H1 (cell line): ENCODE measurements at regions not wholly inside any gene's neighbourhood (a gene's known extent, or its start where the extent isn't known, plus 50 kb on each side); places are given as distances from the start of the nearest gene placed in this dataset.

Experiments
- CTCF ChIA-PET: fragments of 300-600 bp; sonication (Branson Sonifier 250); formaldehyde crosslinking; loops from one replicate; lab custom pipeline; 2021; ENCODE audit not compliant: partially characterized antibody; lab: Charles Lee
- POLR2A ChIA-PET: fragments of 300-600 bp; sonication (Branson Sonifier 250); formaldehyde crosslinking; loops from one replicate; lab custom pipeline; 2021; ENCODE audit warnings: inconsistent platforms; ENCODE audit not compliant: partially characterized antibody; lab: Charles Lee
- DNase-seq, 2 experiments: peaks; one replicate each; pipeline versions ENCODE4 v3.0.0 to v3.0.0-alpha.2; 2010 to 2022; ENCODE audit warnings: low spot score in 2 of 2, low read depth in 1 of 2, mixed read lengths in 1 of 2
- FAIRE-seq: peaks from 2 replicates; lab custom pipeline; 2011; peaks lifted over from hg19 to GRCh38; lab: Jason Lieb, UNC
- H2AFZ ChIP-seq: 2 replicates; pipeline ENCODE4 v1.8.1; 2012; ENCODE audit warnings: low read length, inconsistent platforms
- H2AK5ac ChIP-seq: 2 replicates; pipeline ENCODE4 v1.6.1; 2013; ENCODE audit warnings: low read depth, low read length
- H2BK120ac ChIP-seq: replicated peaks from 2 replicates; pipeline ENCODE3; 2013; ENCODE audit warnings: low read depth, low read length, inconsistent platforms
- H2BK12ac ChIP-seq: 2 replicates; pipeline ENCODE4 v1.6.1; 2013; ENCODE audit warnings: low read depth, low read length
- H2BK15ac ChIP-seq: 2 replicates; pipeline ENCODE4 v1.6.1; 2013; ENCODE audit warnings: low read length
- H2BK20ac ChIP-seq: 2 replicates; pipeline ENCODE4 v1.6.1; 2013; ENCODE audit warnings: low read length
- H2BK5ac ChIP-seq: 2 replicates; pipeline ENCODE4 v1.6.1; 2013; ENCODE audit warnings: low read depth, low read length
- H3K14ac ChIP-seq: 2 replicates; pipeline ENCODE4 v1.6.1; 2013; ENCODE audit warnings: inconsistent platforms; ENCODE audit not compliant: insufficient read length
- H3K18ac ChIP-seq: 2 replicates; pipeline ENCODE4 v1.6.1; 2013; ENCODE audit warnings: low read length; ENCODE audit errors: extremely low read depth
- H3K23ac ChIP-seq: 2 replicates; pipeline ENCODE4 v1.6.1; 2013; ENCODE audit warnings: inconsistent platforms; ENCODE audit not compliant: insufficient read length
- H3K23me2 ChIP-seq: 2 replicates; pipeline ENCODE4 v1.6.1; 2013; ENCODE audit warnings: low read depth, low read length
- H3K27ac ChIP-seq: 2 replicates; pipeline ENCODE4 v1.6.1; 2011; ENCODE audit warnings: low read depth, low read length, inconsistent platforms
- H3K27me3 ChIP-seq, 4 experiments: replicated peaks in 1 of 4; 1 replicate in 1 of 4; 2 replicates in 3 of 4; pipeline versions ENCODE4 v1.6.1 to v1.8.1; 2011 to 2013; ENCODE audit warnings: low read length in 3 of 4, mild to moderate bottlenecking in 3 of 4, inconsistent platforms in 2 of 4, mixed read lengths in 2 of 4, moderate library complexity in 1 of 4; ENCODE audit not compliant: control insufficient read depth in 3 of 4, insufficient read depth in 3 of 4; ENCODE audit errors: extremely low read depth in 1 of 4
- H3K36me3 ChIP-seq, 4 experiments: 2 replicates each; pipeline versions ENCODE4 v1.6.1 to v1.8.1; 2011 to 2013; ENCODE audit warnings: mild to moderate bottlenecking in 4 of 4, low read length in 3 of 4, moderate library complexity in 2 of 4, control low read depth in 1 of 4, inconsistent platforms in 1 of 4; ENCODE audit not compliant: insufficient read depth in 4 of 4, control insufficient read depth in 2 of 4
- H3K4ac ChIP-seq: replicated peaks from 2 replicates; pipeline ENCODE3; 2013; ENCODE audit warnings: low read length, low read depth, mixed read lengths, inconsistent platforms; ENCODE audit not compliant: insufficient read length
- H3K4me1 ChIP-seq, 4 experiments: replicated peaks in 1 of 4; 1 replicate in 1 of 4; 2 replicates in 3 of 4; pipeline versions ENCODE4 v1.6.1 to v1.8.1; 2011 to 2013; ENCODE audit warnings: low read length in 3 of 4, inconsistent platforms in 2 of 4, mixed read lengths in 1 of 4; ENCODE audit not compliant: insufficient read depth in 4 of 4, control insufficient read depth in 3 of 4
- H3K4me2 ChIP-seq, 2 experiments: 2 replicates each; pipeline versions ENCODE4 v1.6.1 to v1.8.1; 2011 to 2013; ENCODE audit warnings: low read depth in 2 of 2, low read length in 2 of 2, control low read depth in 1 of 2, inconsistent platforms in 1 of 2, mild to moderate bottlenecking in 1 of 2; ENCODE audit not compliant: insufficient read depth in 1 of 2
- H3K4me3 ChIP-seq, 4 experiments: fragments of 200-600, 300-600 bp in 1 of 4; sonication (generic), shearing (Covaris generic), sonication (Bioruptor Twin) in 1 of 4; 2 replicates each; pipeline versions ENCODE4 v1.5.1 to v1.8.1; 2011 to 2016; ENCODE audit warnings: low read length in 4 of 4, low read depth in 3 of 4, control low read depth in 2 of 4, inconsistent platforms in 2 of 4, mild to moderate bottlenecking in 2 of 4, mixed read lengths in 1 of 4, moderate library complexity in 1 of 4; ENCODE audit not compliant: insufficient read depth in 2 of 4; ENCODE audit errors: extremely low read depth in 1 of 4
- H3K56ac ChIP-seq: replicated peaks from 2 replicates; pipeline ENCODE3; 2013; ENCODE audit warnings: low read depth, mild to moderate bottlenecking, mixed read lengths, low read length, inconsistent platforms; ENCODE audit not compliant: insufficient read length
- H3K79me1 ChIP-seq: 2 replicates; pipeline ENCODE4 v1.6.1; 2013; ENCODE audit warnings: low read depth, low read length, control low read depth
- H3K79me2 ChIP-seq, 2 experiments: 2 replicates each; pipeline versions ENCODE4 v1.6.1 to v1.8.1; 2012 to 2013; ENCODE audit warnings: low read length in 2 of 2, mild to moderate bottlenecking in 2 of 2, inconsistent platforms in 1 of 2; ENCODE audit not compliant: insufficient read depth in 2 of 2, control insufficient read depth in 1 of 2
- H3K9ac ChIP-seq, 4 experiments: replicated peaks in 1 of 4; 1 replicate in 1 of 4; 2 replicates in 3 of 4; pipeline versions ENCODE4 v1.6.1 to v1.8.1; 2011 to 2013; ENCODE audit warnings: low read depth in 3 of 4, low read length in 3 of 4, control low read depth in 2 of 4, mild to moderate bottlenecking in 2 of 4, moderate library complexity in 2 of 4, inconsistent platforms in 1 of 4; ENCODE audit errors: extremely low read depth in 1 of 4
- H3K9me3 ChIP-seq, 2 experiments: 2 replicates each; pipeline versions ENCODE4 v1.6.1 to v1.8.1; 2012 to 2013; ENCODE audit warnings: mild to moderate bottlenecking in 2 of 2, moderate library complexity in 2 of 2, control low read depth in 1 of 2, inconsistent platforms in 1 of 2, low read depth in 1 of 2, low read length in 1 of 2, mixed read lengths in 1 of 2; ENCODE audit not compliant: insufficient read depth in 2 of 2
- H4K20me1 ChIP-seq, 2 experiments: replicated peaks in 1 of 2; 2 replicates each; pipeline versions ENCODE3 to v1.8.1; 2011 to 2013; ENCODE audit warnings: inconsistent platforms in 2 of 2, low read length in 2 of 2, mild to moderate bottlenecking in 1 of 2; ENCODE audit not compliant: insufficient read depth in 2 of 2, control insufficient read depth in 1 of 2
- H4K5ac ChIP-seq: 2 replicates; pipeline ENCODE4 v1.6.1; 2013; ENCODE audit warnings: low read length, low read depth, mixed read lengths, inconsistent platforms; ENCODE audit not compliant: insufficient read length
- H4K8ac ChIP-seq: 2 replicates; pipeline ENCODE4 v1.8.0; 2013; ENCODE audit warnings: mild to moderate bottlenecking, moderate library complexity, low read length, inconsistent platforms; ENCODE audit not compliant: insufficient read depth; ENCODE audit errors: extremely low read depth
- H4K91ac ChIP-seq: replicated peaks from 2 replicates; pipeline ENCODE3; 2013; ENCODE audit warnings: low read length, mixed read lengths, inconsistent platforms; ENCODE audit not compliant: insufficient read length
- ASH2L ChIP-seq: fragments of 200-600, 300-600 bp; sonication (generic); IDR thresholded peaks from one replicate; pipeline ENCODE4 v1.7.1; 2017; ENCODE audit warnings: low read length
- BACH1 ChIP-seq: IDR thresholded peaks from 2 replicates; pipeline ENCODE4 v1.6.1; 2012; ENCODE audit warnings: low read length, improper control_type of control experiment
- JUN ChIP-seq: IDR thresholded peaks from 2 replicates; pipeline ENCODE4 v1.6.1; 2011; ENCODE audit warnings: low read depth, mild to moderate bottlenecking, improper control_type of control experiment, low read length
- KDM4A ChIP-seq: IDR thresholded peaks from one replicate; pipeline ENCODE4 v1.7.1; 2012; ENCODE audit warnings: low read depth, mild to moderate bottlenecking, moderate library complexity, low read length, inconsistent platforms; ENCODE audit not compliant: severe bottlenecking
- NANOG ChIP-seq: IDR thresholded peaks from 2 replicates; pipeline ENCODE4 v1.6.1; 2011; ENCODE audit warnings: low read length, low read depth, mild to moderate bottlenecking, inconsistent platforms; ENCODE audit not compliant: insufficient read depth, poor library complexity, severe bottlenecking
- NRF1 ChIP-seq: IDR thresholded peaks from 2 replicates; pipeline ENCODE4 v1.6.1; 2011; ENCODE audit warnings: mild to moderate bottlenecking, low read depth, low read length, improper control_type of control experiment
- RAD21 ChIP-seq, 2 experiments: IDR thresholded peaks in 1 of 2; conservative IDR thresholded peaks in 1 of 2; 2 replicates each; pipeline ENCODE4 v1.6.1; 2011; ENCODE audit warnings: low read depth in 2 of 2, low read length in 2 of 2, improper control_type of control experiment in 1 of 2, inconsistent platforms in 1 of 2, mild to moderate bottlenecking in 1 of 2, moderate library complexity in 1 of 2
- RBBP5 ChIP-seq: IDR thresholded peaks from 2 replicates; pipeline ENCODE4 v1.7.1; 2012; ENCODE audit warnings: low read depth, mild to moderate bottlenecking, inconsistent platforms, low read length, moderate library complexity, borderline replicate concordance
- RFX5 ChIP-seq: IDR thresholded peaks from 2 replicates; pipeline ENCODE4 v1.6.1; 2011; ENCODE audit warnings: low read depth, low read length, improper control_type of control experiment, borderline replicate concordance
- SIN3A ChIP-seq, 2 experiments: IDR thresholded peaks in 1 of 2; conservative IDR thresholded peaks in 1 of 2; 2 replicates each; pipeline ENCODE4 v1.6.1; 2011 to 2012; ENCODE audit warnings: low read length in 2 of 2, improper control_type of control experiment in 1 of 2, low read depth in 1 of 2, mild to moderate bottlenecking in 1 of 2
- SUZ12 ChIP-seq: fragments of 200-600 bp; sonication (generic); IDR thresholded peaks from 2 replicates; pipeline ENCODE4 v1.6.1; 2012; ENCODE audit warnings: mild to moderate bottlenecking, inconsistent platforms, low read length, moderate library complexity, mixed read lengths
- TEAD4 ChIP-seq: IDR thresholded peaks from 2 replicates; pipeline ENCODE4 v1.6.1; 2012; ENCODE audit warnings: low read depth, low read length, inconsistent platforms, mixed read lengths
- WGBS, 2 experiments: shearing (Covaris generic) in 1 of 2; methylation state at CpG; one replicate each; pipeline versions ENCODE4 v1.1.6 to v1.1.7; 2013 to 2015; ENCODE audit warnings: low lambda C conversion rate in 2 of 2, mixed read lengths in 2 of 2, inconsistent platforms in 1 of 2, low coverage in 1 of 2, missing lambda C conversion rate in 1 of 2; ENCODE audit not compliant: insufficient replicate concordance in 2 of 2, insufficient coverage in 1 of 2, insufficient read length in 1 of 2; ENCODE audit errors: extremely low coverage in 1 of 2, missing lambda C conversion rate in 1 of 2; 5-methylcytosine and 5-hydroxymethylcytosine counted together

- Histone ChIP-seq H2BK20ac (no peak overlapping the region), H2BK120ac (no peak overlapping the region), H2BK12ac (no peak overlapping the region), H3K4me2 (no peak overlapping the region), H3K36me3 (no peaks in the 10 kb centered on the region; a peak in 2 of 8 replicates), H3K4me1 (peaks cover 0 to 9% (median 3%) of the 10 kb centered on the region in 4 experiments; a peak in 4 of 7 replicates), H3K79me1 (no peaks in the 10 kb centered on the region), H4K91ac (no peak overlapping the region), H3K23me2 (no peaks in the 10 kb centered on the region; the same call in 1 of the 2 replicates), H2AFZ (no peak overlapping the region), H3K27me3 (peaks cover 0 to 6% (median 0%) of the 10 kb centered on the region in 4 experiments; a peak in 2 of 7 replicates), H3K9ac (no peak overlapping the region), H3K18ac (no peak overlapping the region), H3K56ac (no peak overlapping the region), H4K5ac (no peak overlapping the region), H3K14ac (no peak overlapping the region), H2AK5ac (no peak overlapping the region), H3K79me2 (no peaks in the 10 kb centered on the region), H3K23ac (no peak overlapping the region), H3K9me3 (no peaks in the 10 kb centered on the region), H4K20me1 (peaks cover 0 to 3% of the 10 kb centered on the region in 2 experiments), H3K4me3 (no peak overlapping the region), H2BK5ac (no peak overlapping the region), H3K27ac (no peak overlapping the region), H4K8ac (no peak overlapping the region), H2BK15ac (no peak overlapping the region), H3K4ac (no peak overlapping the region)
- POLR2A ChIA-PET: no interaction called here
- WGBS, 2 experiments: 92% methylated on average over 6 of the region's 6 CpGs; no CpG with 5 or more reads in 1 of the 2 experiments
- DNase-seq: no peak
- TF ChIP-seq NANOG (no peak), SIN3A (conservative IDR thresholded peaks at IDR 0.05 in 1 of 2, IDR thresholded peaks at IDR 0.05 in 1 of 2; ENCODE audit: low read depth in 1 of 2, low read length in 2 of 2) (no peak), KDM4A (no peak), RFX5 (no peak), NRF1 (no peak), ASH2L (no peak), SUZ12 (no peak), JUN (no peak), RBBP5 (no peak), RAD21 (IDR thresholded peaks at IDR 0.05 in 1 of 2, conservative IDR thresholded peaks at IDR 0.05 in 1 of 2; ENCODE audit: low read depth in 2 of 2, low read length in 2 of 2) (no peak), BACH1 (no peak), TEAD4 (no peak)
- FAIRE-seq: no peak
- CTCF ChIA-PET: interaction anchor here (1.1 to 10.8 kb wide), 7 partner anchors 16 to 154 kb away, joined by 3 to 90 read pairs (median 6); no protein-coding TSS in a partner anchor
Measured at GRCh38 chr11:116071241-116071640, 567.0 kb upstream of the CADM1 start.
